GM21423 (cell line): ENCODE measurements at regions not wholly inside any gene's neighbourhood (a gene's known extent, or its start where the extent isn't known, plus 50 kb on each side); places are given as distances from the start of the nearest gene placed in this dataset.
"Not testable (repeated sequence)": the region's sequence is repeated elsewhere in the genome, so short reads cannot be mapped to it uniquely, and the experiment has no call there.

Experiments
- ATAC-seq: cut with Tn5 transposase; IDR thresholded peaks from one replicate; pipeline ENCODE4 v1.9.1; 2021; ENCODE audit warnings: mild to moderate bottlenecking, moderate library complexity; ENCODE audit not compliant: unreplicated experiment

DNA sequence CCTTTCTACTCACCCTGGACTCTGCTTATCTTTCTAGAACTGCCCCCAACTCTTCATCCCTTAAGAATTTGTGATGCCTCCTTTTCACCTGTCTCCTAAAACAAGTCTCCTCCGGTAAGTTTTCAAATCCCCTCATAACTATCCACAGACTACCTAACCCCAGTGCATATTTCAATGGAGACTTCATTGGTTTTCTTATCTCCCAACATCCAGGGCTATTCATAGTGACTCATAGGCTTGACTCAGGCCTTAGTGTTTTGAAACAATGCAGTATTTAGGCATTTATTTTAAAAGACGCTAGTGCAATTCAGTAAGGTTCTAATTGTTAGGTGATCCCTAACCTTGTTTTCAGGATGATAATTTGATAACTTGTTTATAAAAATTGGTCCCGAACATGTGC, 399.2 kb downstream of the CPS1 start:
- no peak for ATAC-seq

DNA sequence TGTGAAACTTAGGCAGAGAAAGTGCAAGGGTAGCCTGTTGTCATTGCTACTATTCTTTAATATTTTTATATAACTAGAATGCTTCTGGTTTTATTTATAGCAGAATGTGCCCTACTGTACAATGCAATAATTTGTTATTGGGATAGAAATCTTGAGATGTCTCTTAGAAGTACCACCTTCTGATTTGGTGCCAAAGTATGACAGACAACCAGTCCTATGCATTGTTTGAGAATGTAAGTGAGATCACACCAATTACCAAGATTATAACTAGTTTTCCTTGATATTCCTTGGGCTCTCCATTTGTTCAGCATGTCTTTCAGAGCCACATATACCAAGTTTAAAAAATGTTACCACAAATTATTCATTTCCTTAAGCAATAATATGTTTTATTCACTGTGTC, 399.7 kb downstream of the CPS1 start:
- no peak for ATAC-seq

DNA sequence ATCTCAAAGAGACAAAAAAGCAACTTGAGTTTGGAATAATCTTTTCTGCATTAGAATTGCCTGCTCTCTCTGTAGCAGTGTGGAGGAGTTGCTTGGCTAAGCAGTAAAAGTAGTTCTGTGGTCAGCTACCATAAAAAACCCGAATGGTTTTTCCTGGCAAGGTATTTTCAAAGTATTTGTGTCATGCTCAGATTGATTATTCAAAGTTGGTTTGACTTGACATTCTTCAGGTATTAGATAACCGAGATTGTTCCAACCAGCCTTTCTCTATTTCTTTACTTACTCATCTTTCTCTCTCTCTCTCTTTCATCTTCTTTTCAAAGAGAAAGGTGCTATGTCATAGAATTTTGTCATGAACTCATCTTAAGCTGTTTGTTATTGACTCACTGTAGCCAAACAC, 404.9 kb downstream of the CPS1 start:
- no peak for ATAC-seq

DNA sequence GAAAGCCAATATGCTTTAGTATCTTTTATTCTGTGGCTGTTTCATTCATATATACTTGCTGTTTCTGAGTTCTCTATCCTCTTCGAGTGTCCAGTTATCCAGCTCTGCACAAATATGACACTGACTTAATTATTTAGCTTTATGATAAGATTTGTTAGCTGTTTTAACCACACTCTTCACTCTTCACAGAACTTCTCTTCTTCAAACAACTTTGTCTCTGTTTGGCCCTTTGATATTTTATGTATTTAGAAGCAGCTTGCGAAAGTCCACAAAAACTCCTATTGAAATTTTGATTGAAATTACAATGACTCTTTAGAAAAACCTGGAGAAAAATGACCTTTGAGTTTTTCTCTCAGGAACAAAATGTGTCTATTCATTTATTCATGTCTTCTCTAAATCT, 407.0 kb downstream of the CPS1 start:
- no peak for ATAC-seq

DNA sequence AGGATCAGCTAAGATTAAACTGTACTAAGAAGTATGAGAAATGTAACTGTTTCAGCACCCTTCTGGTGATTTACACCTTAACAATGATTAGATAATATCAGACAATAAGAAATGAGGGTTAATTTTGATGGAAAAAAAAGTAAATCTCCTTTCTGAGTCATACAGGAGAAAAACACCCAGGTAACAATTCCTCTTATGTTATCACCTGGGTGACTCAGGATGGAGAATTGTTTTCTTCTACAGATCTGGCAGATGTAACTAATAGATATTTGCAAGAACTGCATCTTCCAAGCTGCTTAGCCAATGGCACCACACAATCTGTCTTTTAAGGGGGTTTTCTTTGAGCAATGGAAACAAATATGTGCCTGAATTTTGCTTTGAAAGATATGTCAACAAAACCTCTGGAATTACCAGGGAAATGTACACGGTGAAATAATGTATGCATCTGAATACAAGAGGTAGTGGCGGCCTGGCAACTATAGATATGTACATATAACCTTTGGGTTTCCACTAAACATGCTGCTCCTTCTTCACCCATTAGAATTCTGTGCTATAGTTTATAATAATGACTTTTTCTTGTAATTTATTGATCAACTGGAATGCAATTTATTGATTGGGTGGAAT, 407.9 kb downstream of the CPS1 start:
- no peak for ATAC-seq

DNA sequence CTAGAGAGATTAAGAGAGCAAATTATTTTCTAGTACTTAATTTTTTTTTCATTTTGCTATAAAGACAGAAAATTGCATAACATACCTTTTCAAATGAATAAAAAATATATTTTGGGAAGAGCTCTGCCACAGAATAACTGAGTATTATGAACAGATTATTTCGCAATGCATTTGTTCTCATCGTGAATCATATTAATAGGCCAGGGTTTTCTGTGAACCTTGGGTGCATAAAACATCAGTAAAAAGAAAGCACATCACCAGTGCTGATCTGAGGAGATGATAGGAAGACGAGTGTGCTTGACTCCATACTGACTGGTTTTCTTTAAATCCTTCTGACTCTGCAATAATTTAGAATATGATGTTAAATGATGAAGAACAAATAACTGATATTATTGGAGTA, 409.1 kb downstream of the CPS1 start:
- no peak for ATAC-seq

- no peak for ATAC-seq
Observed at GRCh38 chr2:210966330-210966729, 409.9 kb downstream of the CPS1 start.

DNA sequence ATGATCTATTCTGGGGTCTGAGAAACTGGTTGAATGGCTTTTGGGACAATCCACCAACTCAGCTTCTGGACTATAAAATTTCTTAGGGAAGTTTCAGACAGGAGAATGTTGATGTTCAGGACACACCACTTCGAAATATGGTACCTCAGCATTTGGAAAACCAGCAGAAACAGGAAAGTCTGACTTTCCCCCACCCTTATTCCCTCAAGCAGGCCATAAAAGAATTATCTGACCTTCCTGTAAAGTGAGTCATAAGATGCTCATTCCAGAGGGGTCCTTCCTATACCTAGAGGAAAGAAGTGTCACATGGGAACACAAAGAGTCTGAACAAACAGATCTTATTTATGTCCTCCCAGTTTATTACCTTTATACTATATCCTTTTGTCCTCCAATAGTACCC, 415.0 kb downstream of the CPS1 start:
- no peak for ATAC-seq

DNA sequence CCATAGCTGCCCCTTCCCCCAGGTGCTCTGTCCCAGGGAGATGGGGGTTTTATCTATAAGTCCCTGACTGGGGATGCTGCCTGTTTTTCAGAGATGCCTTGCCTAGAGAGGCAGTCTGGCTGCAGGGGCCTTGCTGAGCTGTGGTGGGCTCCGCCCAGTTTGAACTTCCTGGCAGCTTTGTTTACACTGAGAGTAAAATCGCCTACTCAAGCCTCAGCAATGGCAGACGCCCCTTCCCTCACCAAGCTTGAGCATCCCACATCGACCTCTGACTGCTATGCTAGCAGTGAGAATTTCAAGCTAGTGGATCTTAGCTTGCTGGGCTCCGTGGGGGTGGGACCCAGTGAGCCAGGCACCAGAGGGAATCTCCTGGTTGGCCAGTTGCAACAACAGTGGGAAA, 430.4 kb downstream of the CPS1 start:
- not testable (repeated sequence) for ATAC-seq

- ATAC-seq: no peak
Observed at GRCh38 chr2:210991107-210991506, 434.7 kb downstream of the CPS1 start.

DNA sequence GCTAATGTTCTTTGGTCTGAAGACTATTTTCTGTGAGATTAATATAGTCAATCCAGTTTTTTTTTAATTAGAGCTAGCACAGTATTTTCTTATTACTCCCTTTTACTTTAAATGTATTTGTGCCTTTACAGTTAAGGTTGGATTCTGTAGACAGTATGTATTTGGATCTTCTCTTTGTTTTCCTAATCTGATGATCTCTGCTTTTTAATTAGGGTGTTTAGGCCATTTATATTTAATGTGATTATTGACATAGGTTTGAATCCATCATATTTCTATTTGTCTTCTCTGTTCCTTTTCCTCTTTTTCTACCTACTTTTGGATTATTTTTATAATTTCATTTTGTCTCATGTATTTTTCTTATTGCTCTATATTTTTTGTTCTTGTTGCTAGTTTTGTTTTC, 437.7 kb downstream of the CPS1 start:
- no peak for ATAC-seq

GRCh38 chr2:210997373-210997772, 441.0 kb downstream of the CPS1 start:
- no peak for ATAC-seq

DNA sequence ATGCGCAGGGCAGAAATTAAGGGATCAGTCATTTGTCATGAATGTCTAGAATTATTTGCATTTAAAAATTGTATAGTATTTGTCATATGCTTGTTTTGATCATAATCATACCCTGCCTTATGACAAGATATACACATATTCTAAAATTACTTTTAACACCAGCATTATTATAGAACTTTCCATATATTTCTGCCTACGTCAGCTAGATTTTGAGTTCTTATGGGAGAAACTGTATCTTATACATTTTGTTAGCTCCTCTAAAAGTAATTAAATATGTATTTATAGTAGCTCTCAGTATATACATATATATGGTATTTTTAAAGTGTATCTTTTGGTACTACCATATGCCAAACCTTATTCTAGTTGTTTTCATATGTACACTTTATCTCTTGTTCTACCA, 441.9 kb downstream of the CPS1 start:
- ATAC-seq: no peak

DNA sequence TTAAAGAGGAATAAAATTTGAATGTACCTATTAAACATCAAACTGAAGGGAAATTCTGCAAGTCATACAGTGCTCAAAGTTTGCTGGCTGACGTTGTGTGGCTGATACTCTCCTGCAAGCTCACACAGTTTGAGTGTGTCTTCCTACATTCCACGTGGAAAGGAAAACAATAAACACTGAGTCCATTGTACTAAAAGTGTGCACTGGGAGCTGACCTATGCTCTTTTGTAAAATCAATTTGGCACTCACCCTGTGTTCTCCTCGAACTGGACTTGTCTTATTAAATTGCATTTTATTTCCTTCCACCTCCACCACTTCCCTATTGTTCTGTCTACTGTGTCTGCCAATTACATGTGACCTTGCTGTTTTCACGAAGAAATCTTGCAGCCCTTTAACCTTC, 458.0 kb downstream of the CPS1 start:
- ATAC-seq: no peak

GRCh38 chr2:211014906-211015305, 458.5 kb downstream of the CPS1 start:
- no peak for ATAC-seq

DNA sequence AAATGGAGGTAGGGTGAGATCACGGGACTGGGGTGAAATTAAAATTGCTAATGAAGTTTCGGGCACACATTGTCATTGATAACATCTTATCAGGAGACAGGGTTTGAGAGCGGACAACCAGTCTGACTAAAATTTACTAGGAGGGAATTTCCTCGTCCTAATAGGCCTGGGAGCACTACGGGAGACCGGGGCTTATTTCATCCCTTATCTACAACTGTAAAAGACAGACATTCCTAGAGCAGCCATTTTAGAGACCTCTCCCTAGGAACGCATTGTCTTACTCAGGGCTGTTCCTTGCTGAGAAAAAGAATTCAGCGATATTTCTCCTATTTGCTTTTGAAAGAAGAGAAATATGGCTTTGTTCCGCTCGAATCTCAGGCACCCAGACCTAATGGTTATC, 468.7 kb downstream of the CPS1 start:
- ATAC-seq: not testable (repeated sequence)

- no peak for ATAC-seq
Observed at GRCh38 chr2:211026109-211026508, 469.7 kb downstream of the CPS1 start.

DNA sequence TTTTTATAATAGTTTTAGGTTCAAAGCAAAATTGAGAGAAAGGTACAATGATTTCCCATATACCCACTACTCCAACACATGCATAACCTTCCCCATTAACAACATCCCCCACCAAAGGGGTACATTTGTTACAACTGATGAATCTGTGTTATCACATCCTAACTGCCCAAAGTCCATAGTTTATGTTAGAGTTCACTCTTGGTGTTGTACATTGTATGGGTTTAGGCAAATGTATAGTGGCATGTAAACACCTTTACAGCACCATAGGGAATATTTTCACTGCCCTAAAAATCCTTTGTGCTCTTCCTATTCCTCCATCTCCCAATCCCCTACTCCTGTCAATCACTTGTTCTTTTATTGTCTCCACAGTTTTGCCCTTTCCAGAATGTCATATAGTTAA, 471.6 kb downstream of the CPS1 start:
- no peak for ATAC-seq

DNA sequence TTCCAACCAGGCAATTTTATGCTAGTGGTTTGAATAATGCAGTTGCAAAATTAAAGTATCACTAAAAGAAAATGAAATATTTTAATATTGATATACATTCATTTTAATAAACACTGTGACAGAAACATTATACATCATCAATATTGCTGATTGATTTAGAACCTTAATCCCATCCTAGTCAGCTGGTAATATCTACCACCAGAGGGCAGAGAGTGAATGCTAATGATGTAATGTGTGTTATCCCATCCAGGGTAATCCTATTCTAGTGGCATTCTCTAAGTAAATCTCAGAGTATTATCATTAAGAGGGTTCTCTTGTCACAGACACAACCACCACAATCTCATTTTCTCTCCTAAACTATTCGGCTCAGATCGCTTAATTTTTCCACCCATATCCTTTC, 477.4 kb downstream of the CPS1 start:
- ATAC-seq: no peak

DNA sequence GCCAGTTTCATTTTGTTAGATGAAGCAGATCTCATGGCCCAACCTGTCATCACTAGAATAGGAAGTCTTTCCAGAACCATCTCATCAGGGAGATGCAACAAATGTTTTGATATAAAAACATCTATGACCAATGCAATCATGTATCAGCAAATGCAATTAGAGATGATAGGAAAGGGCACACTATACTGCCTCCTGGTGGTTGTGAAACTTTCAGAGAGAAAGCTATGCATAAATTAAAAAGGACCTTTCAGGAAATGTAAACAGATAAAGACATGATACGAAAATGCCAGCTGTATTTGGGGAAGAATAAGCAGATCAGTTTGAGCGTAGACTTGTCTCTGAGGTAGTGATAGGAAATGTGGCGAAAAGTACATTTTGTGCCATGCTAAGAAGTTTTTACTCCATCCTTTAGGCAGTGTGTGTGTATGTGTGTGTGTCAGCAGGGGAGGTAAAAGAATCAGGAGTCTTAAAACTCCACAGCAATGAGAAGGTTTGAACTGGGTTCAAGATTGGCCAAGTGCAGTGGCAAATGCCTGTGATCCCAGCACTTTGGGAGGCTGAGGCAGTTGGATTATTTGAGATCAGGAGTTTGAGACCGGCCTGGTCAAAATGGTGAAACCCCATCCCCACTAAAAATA, 479.3 kb downstream of the CPS1 start:
- ATAC-seq: no peak

DNA sequence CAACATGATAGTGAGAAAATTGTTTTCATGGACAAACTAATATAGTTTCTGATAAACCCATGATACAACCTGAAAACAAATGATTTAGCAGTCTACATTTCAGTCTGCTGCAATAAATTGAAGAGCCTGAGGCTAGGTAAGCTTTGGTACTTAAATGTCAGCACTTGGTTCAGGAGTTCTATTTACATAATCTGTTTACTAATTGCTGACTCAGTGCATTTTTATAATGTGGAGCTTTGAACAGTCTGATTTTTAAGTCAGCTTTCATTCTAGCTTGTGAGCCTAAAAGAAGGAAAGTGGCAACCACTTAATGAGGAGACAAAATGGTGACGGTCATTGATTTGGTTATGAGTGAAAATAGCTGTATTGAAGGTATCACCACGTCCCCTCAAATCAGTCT, 488.6 kb downstream of the CPS1 start:
- no peak for ATAC-seq

DNA sequence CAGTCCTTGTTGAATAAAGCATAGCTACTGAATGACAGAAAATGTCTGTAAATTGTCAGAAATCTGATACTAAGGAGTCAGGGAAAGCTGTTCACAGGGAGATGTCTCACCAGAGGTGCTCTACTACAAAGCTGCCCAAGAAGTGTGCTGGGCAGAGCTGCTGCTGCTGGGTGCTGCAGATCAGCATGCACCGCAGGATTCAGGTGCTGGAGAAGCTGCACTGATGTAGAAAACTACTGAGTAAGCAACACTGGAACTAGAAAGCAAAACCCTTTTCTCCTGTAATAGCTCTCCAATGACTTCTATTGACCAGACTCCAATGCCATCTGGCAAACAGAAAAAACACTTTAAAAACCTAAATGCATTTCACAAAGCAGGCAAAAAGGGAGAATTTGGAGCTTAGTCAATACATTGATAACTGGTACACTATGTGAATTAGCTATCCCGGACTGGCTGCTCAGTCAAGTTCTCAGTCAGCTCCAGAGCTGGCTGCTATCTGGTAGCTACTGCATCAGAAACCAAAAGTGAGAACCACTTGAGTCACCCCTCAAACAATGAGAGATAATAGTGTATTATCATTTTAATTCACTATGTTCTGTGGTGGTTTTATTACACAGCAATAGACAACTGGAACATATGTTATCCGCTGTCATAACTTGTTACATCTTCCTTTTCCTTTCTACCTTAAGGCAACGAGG, 493.1 kb downstream of the CPS1 start:
- no peak for ATAC-seq

DNA sequence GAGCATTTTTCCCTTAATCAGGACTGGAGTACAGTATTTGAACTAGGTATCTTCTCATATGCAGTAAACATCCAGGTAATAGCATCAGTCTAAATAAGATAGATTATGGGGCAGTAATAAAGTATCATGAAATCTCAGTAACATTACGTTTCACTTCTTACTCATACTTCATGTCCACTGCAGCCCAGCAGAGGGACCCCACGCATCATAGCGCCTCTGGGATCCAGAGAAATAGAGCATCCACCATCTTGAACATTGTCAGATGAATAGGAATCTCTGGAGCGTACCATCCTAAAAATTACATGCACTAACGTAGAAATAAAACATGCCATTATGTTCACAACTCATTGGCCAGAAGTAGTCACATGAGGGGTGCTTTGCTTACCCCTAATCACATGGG, 499.0 kb downstream of the CPS1 start:
- ATAC-seq: no peak
